NCI-H510A treated with DMSO at 0.1 percent for 48 hours (cell line): ENCODE measurements at regions not wholly inside any gene's neighbourhood (a gene's known extent, or its start where the extent isn't known, plus 50 kb on each side); places are given as distances from the start of the nearest gene placed in this dataset.

Source experiments
- DNase-seq: peaks from one replicate; lab custom pipeline; 2025; lab: John Stamatoyannopoulos, UW

- no peak for DNase-seq
Measured at GRCh38 chr17:79470754-79471153, 140.1 kb downstream of the RBFOX3 start.

- no peak for DNase-seq
Measured at GRCh38 chr17:79469646-79470045, 141.2 kb downstream of the RBFOX3 start.

- DNase-seq, result no peak
Measured at GRCh38 chr17:79468183-79468944, 142.5 kb downstream of the RBFOX3 start.

- no peak for DNase-seq
Measured at GRCh38 chr17:79466562-79467350, 144.1 kb downstream of the RBFOX3 start.

- DNase-seq, result no peak
Measured at GRCh38 chr17:79465681-79466025, 145.2 kb downstream of the RBFOX3 start.

GRCh38 chr17:79465011-79465680 lies 145.7 kb downstream of the RBFOX3 start:
- no peak for DNase-seq

GRCh38 chr17:79464318-79465010 lies 146.4 kb downstream of the RBFOX3 start:
- DNase-seq, result no peak

GRCh38 chr17:79463421-79464317 lies 147.2 kb downstream of the RBFOX3 start:
- no peak for DNase-seq

GRCh38 chr17:79461041-79461440 lies 149.8 kb downstream of the RBFOX3 start:
- DNase-seq, result no peak

GRCh38 chr17:79459846-79460245 lies 151.0 kb downstream of the RBFOX3 start:
- no peak for DNase-seq

- DNase-seq, result no peak
Measured at GRCh38 chr17:79459003-79459655, 151.7 kb downstream of the RBFOX3 start.

GRCh38 chr17:79458356-79458755 lies 152.5 kb downstream of the RBFOX3 start:
- DNase-seq, result no peak

- DNase-seq, result no peak
Measured at GRCh38 chr17:79457889-79458288, 153.0 kb downstream of the RBFOX3 start.

- no peak for DNase-seq
Measured at GRCh38 chr17:79457376-79457775, 153.5 kb downstream of the RBFOX3 start.

GRCh38 chr17:79455636-79456035 lies 155.2 kb downstream of the RBFOX3 start:
- DNase-seq, result no peak

GRCh38 chr17:79454826-79455225 lies 156.0 kb downstream of the RBFOX3 start:
- no peak for DNase-seq

GRCh38 chr17:79453481-79453880 lies 157.4 kb downstream of the RBFOX3 start:
- no peak for DNase-seq

GRCh38 chr17:79452706-79453105 lies 158.1 kb downstream of the RBFOX3 start:
- DNase-seq, result no peak

- no peak for DNase-seq
Measured at GRCh38 chr17:79451167-79451566, 159.7 kb downstream of the RBFOX3 start.

- no peak for DNase-seq
Measured at GRCh38 chr17:79446399-79447009, 164.3 kb downstream of the RBFOX3 start.
